ENCODE measurements at regions not wholly inside any gene's neighbourhood (a gene's known extent, or its start where the extent isn't known, plus 50 kb on each side); places are given as distances from the start of the nearest gene placed in this dataset.

- TF ChIP-seq ZNF512 (CRISPR knock-in tag; IDR thresholded peaks at IDR 0.05) = no peak
- peak; percentile 51 for TF ChIP-seq POGK (CRISPR knock-in tag; conservative IDR thresholded peaks at IDR 0.05)
- no peak for TF ChIP-seq ZNF709 (CRISPR knock-in tag; IDR thresholded peaks at IDR 0.05)
- TF ChIP-seq KMT2A (CRISPR knock-in tag; IDR thresholded peaks at IDR 0.05) = no peak
- TF ChIP-seq ZNF263 (CRISPR knock-in tag; IDR thresholded peaks at IDR 0.05) = no peak
- TF ChIP-seq POLR2AphosphoS5 (IDR thresholded peaks at IDR 0.05; ENCODE audit: low read depth, low read length) = peak; percentile 59
- TF ChIP-seq RARA (CRISPR knock-in tag; IDR thresholded peaks at IDR 0.05) = peak; percentile 40; the same call in 1 of the 2 replicates
- TF ChIP-seq TGIF2 (CRISPR knock-in tag; IDR thresholded peaks at IDR 0.05) = no peak
- TF ChIP-seq HNF4G (IDR thresholded peaks at IDR 0.05; ENCODE audit: borderline replicate concordance, low read depth, low read length) = 0 out of 2 replicates have a peak, but pooled peaks have one; percentile 49
- no peak for TF ChIP-seq HNF4G (CRISPR knock-in tag; IDR thresholded peaks at IDR 0.05; ENCODE audit: borderline replicate concordance, low read depth)
- peak; percentile 62; the same call in 1 of the 2 replicates for TF ChIP-seq ZNF614 (CRISPR knock-in tag; IDR thresholded peaks at IDR 0.05; ENCODE audit: borderline replicate concordance)
- TF ChIP-seq GATAD1 (CRISPR knock-in tag; IDR thresholded peaks at IDR 0.05) = no peak
- TF ChIP-seq CENPBD1 (CRISPR knock-in tag; IDR thresholded peaks at IDR 0.05; ENCODE audit: borderline replicate concordance, low read depth) = no peak
- TF ChIP-seq ZNF383 (CRISPR knock-in tag; IDR thresholded peaks at IDR 0.05; ENCODE audit: borderline replicate concordance) = no peak
- peak; percentile 56; the same call in 1 of the 2 replicates for TF ChIP-seq PITX1 (CRISPR knock-in tag; IDR thresholded peaks at IDR 0.05)
- TF ChIP-seq SKIL (CRISPR knock-in tag; IDR thresholded peaks at IDR 0.05; ENCODE audit: borderline replicate concordance) = no peak
- TF ChIP-seq ZMYM3 (CRISPR knock-in tag; IDR thresholded peaks at IDR 0.05) = 0 out of 2 replicates have a peak, but pooled peaks have one; percentile 27
- 0 out of 4 replicates have a peak, but pooled peaks of 1 of the 2 experiments have one; percentile 23 for TF ChIP-seq EP300 (IDR thresholded peaks at IDR 0.05; ENCODE audit: low read depth in 2 of 2, low read length in 2 of 2)
- TF ChIP-seq EP300 (CRISPR knock-in tag; IDR thresholded peaks at IDR 0.05; ENCODE audit: borderline replicate concordance) = no peak
- no peak for TF ChIP-seq TRIM24 (CRISPR knock-in tag; IDR thresholded peaks at IDR 0.05)
- TF ChIP-seq IRF2 (CRISPR knock-in tag; IDR thresholded peaks at IDR 0.05) = peak; percentile 41
- no peak for TF ChIP-seq RAD21 (CRISPR knock-in tag; IDR thresholded peaks at IDR 0.05)
- no peak for TF ChIP-seq HMGA1 (CRISPR knock-in tag; conservative IDR thresholded peaks at IDR 0.05)
- peak; percentile 23 for TF ChIP-seq TEAD3 (CRISPR knock-in tag; optimal IDR thresholded peaks at IDR 0.05; ENCODE audit: borderline replicate concordance)
- TF ChIP-seq SRSF9 (IDR thresholded peaks at IDR 0.05; ENCODE audit: borderline replicate concordance, insufficient read depth, low read depth, low read length, poor library complexity, severe bottlenecking) = no peak
- no peak for TF ChIP-seq SALL2 (CRISPR knock-in tag; IDR thresholded peaks at IDR 0.05)
These were observed 53.0 kb upstream of the GRAMD2B start (continued) for GRCh38 chr5:126369995-126370731.

Measured in HepG2 (cell line).